Thoracic aorta (tissue), 2 donors: ENCODE measurements at regions not wholly inside any gene's neighbourhood (a gene's known extent, or its start where the extent isn't known, plus 50 kb on each side); places are given as distances from the start of the nearest gene placed in this dataset.

Experiments
- ATAC-seq: fragments of 150-250 bp; one replicate; pipeline ENCODE4 v1.8.0; 2017; ENCODE audit warnings: low read depth; ENCODE audit not compliant: insufficient number of reproducible peaks, low FRiP score
- DNase-seq: peaks from one replicate; pipeline ENCODE4 v3.0.0-alpha.2; 2020; ENCODE audit warnings: low spot score
- H3K27ac ChIP-seq, 2 donors: fragments of 200-600 bp; sonication (generic); 1 replicate in 1 of 2; 2 replicates in 1 of 2; pipeline ENCODE4 v1.5.1; 2016; ENCODE audit warnings: mild to moderate bottlenecking in 2 of 2, moderate library complexity in 2 of 2
- H3K27me3 ChIP-seq: fragments of 200-600 bp; sonication (generic); replicated peaks from 2 replicates; pipeline ENCODE4 v1.6.0; 2016; ENCODE audit warnings: mild to moderate bottlenecking; ENCODE audit not compliant: insufficient read depth
- H3K36me3 ChIP-seq: fragments of 200-600 bp; sonication (generic); one replicate; pipeline ENCODE4 v1.5.1; 2016
- H3K4me1 ChIP-seq, 2 donors: fragments of 200-600 bp; sonication (generic); 1 replicate in 1 of 2; 2 replicates in 1 of 2; pipeline versions ENCODE4 v1.5.1 to v1.6.0; 2016; ENCODE audit warnings: low read depth in 2 of 2, mild to moderate bottlenecking in 1 of 2; ENCODE audit not compliant: control insufficient read depth in 1 of 2
- H3K4me3 ChIP-seq: fragments of 200-600 bp; sonication (generic); 2 replicates; pipeline ENCODE4 v1.5.1; 2016; ENCODE audit warnings: mild to moderate bottlenecking
- H3K9me3 ChIP-seq: fragments of 200-600 bp; sonication (generic); 2 replicates; pipeline ENCODE4 v1.5.1; 2016
- CTCF ChIP-seq: fragments of 200-600 bp; sonication (generic); IDR thresholded peaks from one replicate; pipeline ENCODE4 v1.5.1; 2019; ENCODE audit warnings: antibody characterized with exemption

DNA sequence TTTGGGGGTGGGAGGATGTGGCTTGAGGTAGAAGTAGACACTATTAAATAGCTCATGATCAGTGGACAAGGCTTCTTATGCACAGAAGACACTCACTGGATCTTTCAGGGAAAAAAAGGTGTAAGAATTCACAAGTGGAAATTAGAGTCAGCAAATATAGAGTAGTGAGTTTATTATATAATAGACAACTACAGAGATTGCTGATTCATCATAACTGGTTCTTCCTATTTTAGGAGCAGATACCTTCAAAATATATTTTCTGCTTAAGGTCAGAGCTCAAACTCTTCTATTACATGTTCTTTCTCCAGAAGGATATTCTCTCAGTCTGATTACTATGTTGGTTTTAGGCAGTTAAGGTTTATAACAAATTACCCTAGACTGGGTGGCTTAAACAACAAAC, 646.9 kb upstream of the CDH7 start:
- Histone ChIP-seq H3K9me3 (no peaks in the 10 kb centered on the region), H3K4me1 (no peaks in the 10 kb centered on the region), H3K27ac (no peak overlapping the region), H3K27me3 (no peaks in the 10 kb centered on the region), H3K4me3 (no peak overlapping the region), H3K36me3 (no peaks in the 10 kb centered on the region)
- no peak for TF ChIP-seq CTCF
- DNase-seq (no peak), ATAC-seq (no peak)

DNA sequence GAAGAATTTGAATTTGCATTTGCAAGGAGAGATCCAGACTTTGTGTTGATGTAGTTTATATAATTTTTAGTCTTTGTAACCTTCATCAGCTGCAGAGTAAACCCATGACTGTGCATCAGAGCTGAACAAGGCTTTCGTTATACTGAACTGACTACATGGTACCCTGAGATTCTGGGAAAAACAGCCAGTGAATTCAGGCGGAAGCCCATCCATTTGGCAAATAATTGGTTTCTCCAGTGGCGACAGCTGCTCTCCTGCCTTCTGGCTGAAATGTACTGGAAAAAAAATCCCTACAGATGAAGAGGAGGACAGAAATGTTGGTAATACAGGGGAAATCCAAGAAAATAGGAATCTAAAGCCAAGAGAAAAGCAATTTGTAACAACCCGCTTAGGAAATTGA, 657.5 kb upstream of the CDH7 start:
- Histone ChIP-seq H3K27ac (no peak overlapping the region), H3K9me3 (no peaks in the 10 kb centered on the region), H3K4me1 (no peaks in the 10 kb centered on the region), H3K27me3 (no peaks in the 10 kb centered on the region), H3K36me3 (no peaks in the 10 kb centered on the region), H3K4me3 (no peak overlapping the region)
- no peak for ATAC-seq
- DNase-seq, result no peak
- no peak for TF ChIP-seq CTCF

- Histone ChIP-seq H3K4me3 (no peak overlapping the region), H3K4me1 (no peaks in the 10 kb centered on the region), H3K27ac (no peak overlapping the region), H3K9me3 (no peaks in the 10 kb centered on the region), H3K27me3 (no peaks in the 10 kb centered on the region), H3K36me3 (no peaks in the 10 kb centered on the region)
- ATAC-seq (no peak), DNase-seq (no peak)
- no peak for TF ChIP-seq CTCF
Observed at GRCh38 chr18:65091744-65092329, 659.0 kb upstream of the CDH7 start.

DNA sequence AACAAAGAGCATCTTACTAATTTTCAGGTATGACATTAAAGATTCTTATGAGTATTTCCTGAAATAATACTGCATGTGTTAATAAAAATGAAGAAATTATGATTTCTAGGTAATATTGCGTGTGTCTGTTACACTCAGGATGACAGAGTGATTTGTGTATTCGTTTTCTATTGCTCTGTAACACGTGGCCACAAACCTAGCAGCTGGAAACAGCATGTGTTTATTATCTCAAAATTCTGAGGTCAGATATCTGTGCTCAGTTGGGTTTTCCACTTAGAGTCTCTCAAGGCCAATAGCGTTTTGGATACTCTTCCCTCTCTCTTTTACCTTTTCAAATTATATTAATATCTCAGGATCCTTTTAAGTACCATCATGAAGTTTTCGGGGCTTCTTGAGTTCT, 667.9 kb upstream of the CDH7 start:
- ATAC-seq, result no peak
- no peaks in the 10 kb centered on the region for H3K4me1 ChIP-seq
- no peak overlapping the region for H3K27ac ChIP-seq
- no peaks in the 10 kb centered on the region for H3K9me3 ChIP-seq
- H3K27me3 ChIP-seq, result no peaks in the 10 kb centered on the region
- H3K36me3 ChIP-seq, result no peaks in the 10 kb centered on the region
- DNase-seq, result no peak
- TF ChIP-seq CTCF, result no peak
- H3K4me3 ChIP-seq, result no peak overlapping the region

DNA sequence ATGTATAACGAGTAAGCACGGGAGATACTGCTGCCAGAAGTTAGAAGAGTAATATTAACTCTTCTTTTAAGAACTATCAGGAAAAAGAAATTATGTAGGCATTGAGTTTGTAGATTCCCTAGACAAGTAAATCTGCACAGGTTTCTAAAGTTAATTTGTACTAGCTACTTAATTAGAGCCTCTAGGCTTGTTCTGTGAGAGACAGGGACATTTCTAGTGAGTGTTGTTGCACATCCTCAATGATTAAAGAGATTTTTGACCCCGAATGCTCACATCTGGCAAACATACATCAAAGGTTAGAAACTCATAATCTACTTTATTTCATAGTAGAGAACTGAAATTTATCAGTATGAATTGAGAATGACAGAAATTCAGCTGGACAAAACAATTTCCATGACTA, 669.0 kb upstream of the CDH7 start:
- Histone ChIP-seq H3K27me3 (no peaks in the 10 kb centered on the region), H3K4me3 (no peak overlapping the region), H3K36me3 (no peaks in the 10 kb centered on the region), H3K27ac (no peak overlapping the region), H3K4me1 (no peaks in the 10 kb centered on the region), H3K9me3 (no peaks in the 10 kb centered on the region)
- ATAC-seq (no peak), DNase-seq (no peak)
- no peak for TF ChIP-seq CTCF
